IPS-20b (cell line): ENCODE measurements at regions not wholly inside any gene's neighbourhood (a gene's known extent, or its start where the extent isn't known, plus 50 kb on each side); places are given as distances from the start of the nearest gene placed in this dataset.
"Not testable (repeated sequence)": the region's sequence is repeated elsewhere in the genome, so short reads cannot be mapped to it uniquely, and the experiment has no call there.

Experiments
- H3K27ac ChIP-seq: one replicate; pipeline ENCODE4 v1.5.1; 2013; ENCODE audit warnings: low read length
- H3K27me3 ChIP-seq: 2 replicates; pipeline ENCODE4 v1.6.1; 2013; ENCODE audit warnings: mild to moderate bottlenecking, low read length, inconsistent platforms; ENCODE audit not compliant: insufficient read depth
- H3K36me3 ChIP-seq: 2 replicates; pipeline ENCODE4 v1.6.1; 2013; ENCODE audit warnings: low read depth, mild to moderate bottlenecking, inconsistent platforms, low read length, moderate library complexity; ENCODE audit not compliant: insufficient read depth
- H3K4me1 ChIP-seq: 2 replicates; pipeline ENCODE4 v1.6.1; 2013; ENCODE audit warnings: mild to moderate bottlenecking, control low read depth, inconsistent platforms, low read length, moderate library complexity; ENCODE audit not compliant: insufficient read depth
- H3K4me3 ChIP-seq: 2 replicates; pipeline ENCODE4 v1.5.1; 2013; ENCODE audit warnings: mild to moderate bottlenecking, low read length, inconsistent platforms
- H3K9ac ChIP-seq: 2 replicates; pipeline ENCODE4 v1.6.1; 2013; ENCODE audit warnings: low read depth, mild to moderate bottlenecking, inconsistent platforms, low read length, moderate library complexity
- H3K9me3 ChIP-seq: 2 replicates; pipeline ENCODE4 v1.6.1; 2013; ENCODE audit warnings: mild to moderate bottlenecking, low read depth, low read length, inconsistent platforms; ENCODE audit not compliant: insufficient read depth

GRCh38 chr22:22296047-22296446 is 51.5 kb downstream of the VPREB1 start:
- not testable (repeated sequence) for H3K36me3 ChIP-seq, H3K27me3 ChIP-seq, H3K9me3 ChIP-seq, H3K9ac ChIP-seq, H3K4me1 ChIP-seq, H3K4me3 ChIP-seq, H3K27ac ChIP-seq

GRCh38 chr22:22297159-22297793 is 52.7 kb downstream of the VPREB1 start:
- H3K9ac ChIP-seq, H3K9me3 ChIP-seq, H3K27ac ChIP-seq, H3K27me3 ChIP-seq, H3K36me3 ChIP-seq, H3K4me1 ChIP-seq: not testable (repeated sequence)
- peak overlapping the region; percentile 81 for H3K4me3 ChIP-seq

- H3K27ac ChIP-seq, H3K4me1 ChIP-seq: not testable (repeated sequence)
Observed at GRCh38 chr22:22297794-22298653, 53.4 kb downstream of the VPREB1 start.

DNA sequence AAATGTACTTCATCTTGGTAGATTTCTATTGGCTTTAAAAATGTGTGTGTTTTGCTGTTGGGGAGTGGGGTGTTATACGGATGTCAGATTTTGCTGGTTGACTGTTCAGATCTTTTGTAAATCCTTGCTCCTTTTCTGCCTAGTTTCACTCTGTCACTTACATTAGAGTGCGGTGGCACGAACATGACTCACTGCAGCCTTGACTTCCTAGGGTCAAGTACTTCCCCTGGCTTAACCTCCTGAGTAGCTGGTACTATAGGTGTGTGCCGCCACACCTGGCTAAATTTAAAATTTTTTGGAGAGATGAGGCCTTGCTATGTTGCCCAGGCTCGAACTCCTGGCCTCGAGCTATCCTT is 54.0 kb downstream of the VPREB1 start:
- H3K27ac ChIP-seq, H3K27me3 ChIP-seq, H3K36me3 ChIP-seq, H3K9me3 ChIP-seq, H3K4me1 ChIP-seq: not testable (repeated sequence)
- H3K4me3 ChIP-seq: peak overlapping the region; percentile 71
- peak overlapping the region; percentile 72; the same call in 1 of the 2 replicates for H3K9ac ChIP-seq

More at GRCh38 chr22:22297794-22298653, 53.4 kb downstream of the VPREB1 start:
- not testable (repeated sequence) for H3K9me3 ChIP-seq, H3K27me3 ChIP-seq, H3K36me3 ChIP-seq
- peak overlapping the region; percentile 81 for H3K4me3 ChIP-seq
- peak overlapping the region; percentile 72; the same call in 1 of the 2 replicates for H3K9ac ChIP-seq

- not testable (repeated sequence) for H3K4me3 ChIP-seq, H3K4me1 ChIP-seq, H3K36me3 ChIP-seq, H3K9ac ChIP-seq, H3K9me3 ChIP-seq, H3K27me3 ChIP-seq, H3K27ac ChIP-seq
Observed at GRCh38 chr22:22300511-22300910, 55.9 kb downstream of the VPREB1 start.

DNA sequence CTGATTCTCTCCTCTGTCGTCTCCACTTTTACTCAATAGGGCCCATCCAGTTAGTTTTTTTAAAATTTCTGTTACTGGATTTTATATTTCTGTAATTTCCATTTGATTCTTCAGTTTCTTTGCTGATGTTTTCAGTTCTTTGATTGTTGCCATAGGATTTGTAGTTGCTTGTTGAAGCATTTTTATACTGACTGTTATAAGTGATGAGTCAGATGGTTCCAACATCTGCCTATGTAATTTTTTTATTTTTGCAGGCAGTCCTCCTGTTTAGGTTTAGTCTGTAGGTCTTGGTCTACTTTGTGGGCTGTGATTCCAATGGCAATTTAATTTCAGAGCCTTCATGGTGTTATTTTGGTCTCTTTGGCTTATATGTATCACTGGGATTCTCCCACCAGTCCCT is 56.4 kb downstream of the VPREB1 start:
- not testable (repeated sequence) for H3K9me3 ChIP-seq, H3K36me3 ChIP-seq, H3K9ac ChIP-seq, H3K27ac ChIP-seq, H3K4me1 ChIP-seq, H3K4me3 ChIP-seq, H3K27me3 ChIP-seq

GRCh38 chr22:22316589-22316988 is 72.0 kb downstream of the VPREB1 start:
- H3K36me3 ChIP-seq: peaks cover 30% of the 10 kb centered on the region

GRCh38 chr22:22318723-22319465 is 74.3 kb downstream of the VPREB1 start:
- no peak overlapping the region for H3K27ac ChIP-seq
- peaks cover 30% of the 10 kb centered on the region for H3K36me3 ChIP-seq
- no peak overlapping the region for H3K9ac ChIP-seq
- H3K27me3 ChIP-seq: peaks cover 66% of the 10 kb centered on the region
- peaks cover 20% of the 10 kb centered on the region for H3K4me1 ChIP-seq
- no peaks in the 10 kb centered on the region for H3K9me3 ChIP-seq
- H3K4me3 ChIP-seq: no peak overlapping the region

More at GRCh38 chr22:22316589-22316988, 72.0 kb downstream of the VPREB1 start:
- H3K27ac ChIP-seq: no peak overlapping the region
- H3K9ac ChIP-seq: no peak overlapping the region
- peak overlapping the region; percentile 39 for H3K4me3 ChIP-seq
- H3K9me3 ChIP-seq: no peaks in the 10 kb centered on the region
- H3K27me3 ChIP-seq: peaks cover 50% of the 10 kb centered on the region
- H3K4me1 ChIP-seq: peaks cover 20% of the 10 kb centered on the region

GRCh38 chr22:22321743-22322611 is 77.4 kb downstream of the VPREB1 start:
- not testable (repeated sequence) for H3K4me1 ChIP-seq, H3K9ac ChIP-seq, H3K9me3 ChIP-seq, H3K4me3 ChIP-seq, H3K27ac ChIP-seq
- Histone ChIP-seq H3K27me3 (peaks cover 83% of the 10 kb centered on the region), H3K36me3 (peaks cover 21% of the 10 kb centered on the region)

DNA sequence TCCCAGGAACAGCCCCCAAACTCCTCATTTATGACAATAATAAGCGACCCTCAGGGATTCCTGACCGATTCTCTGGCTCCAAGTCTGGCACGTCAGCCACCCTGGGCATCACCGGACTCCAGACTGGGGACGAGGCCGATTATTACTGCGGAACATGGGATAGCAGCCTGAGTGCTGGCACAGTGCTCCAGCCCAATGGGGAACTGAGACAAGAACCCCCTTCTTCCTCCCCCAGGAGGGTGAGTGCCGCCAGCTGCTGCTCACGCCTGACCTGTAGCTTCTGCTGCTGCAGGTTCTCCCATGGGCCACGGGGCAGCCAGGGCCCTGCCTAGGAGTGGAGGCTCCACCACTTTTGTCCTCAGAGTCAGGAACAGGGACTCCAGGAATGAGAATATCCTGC is 78.2 kb downstream of the VPREB1 start:
- H3K4me3 ChIP-seq: no peak overlapping the region
- no peak overlapping the region for H3K27ac ChIP-seq
- no peaks in the 10 kb centered on the region for H3K9me3 ChIP-seq
- no peaks in the 10 kb centered on the region for H3K4me1 ChIP-seq
- H3K27me3 ChIP-seq: peaks cover 83% of the 10 kb centered on the region
- H3K36me3 ChIP-seq: peaks cover 19% of the 10 kb centered on the region
- no peak overlapping the region for H3K9ac ChIP-seq

GRCh38 chr22:22327723-22328122 is 83.1 kb downstream of the VPREB1 start:
- Histone ChIP-seq H3K4me1 (no peaks in the 10 kb centered on the region), H3K9ac (no peak overlapping the region), H3K9me3 (peaks cover 7% of the 10 kb centered on the region; the same call in 1 of the 2 replicates), H3K36me3 (no peaks in the 10 kb centered on the region), H3K27me3 (peaks cover 100% of the 10 kb centered on the region), H3K4me3 (no peak overlapping the region), H3K27ac (no peak overlapping the region)
